ENCODE measurements at regions not wholly inside any gene's neighbourhood (a gene's known extent, or its start where the extent isn't known, plus 50 kb on each side); places are given as distances from the start of the nearest gene placed in this dataset.

- in situ Hi-C loops (cut with MboI; ENCODE audit: low sequenced_read_pairs), result no loop called here
These were observed 97.8 kb downstream of the ZNF674 start for GRCh38 chrX:46447384-46447783.

DNA sequence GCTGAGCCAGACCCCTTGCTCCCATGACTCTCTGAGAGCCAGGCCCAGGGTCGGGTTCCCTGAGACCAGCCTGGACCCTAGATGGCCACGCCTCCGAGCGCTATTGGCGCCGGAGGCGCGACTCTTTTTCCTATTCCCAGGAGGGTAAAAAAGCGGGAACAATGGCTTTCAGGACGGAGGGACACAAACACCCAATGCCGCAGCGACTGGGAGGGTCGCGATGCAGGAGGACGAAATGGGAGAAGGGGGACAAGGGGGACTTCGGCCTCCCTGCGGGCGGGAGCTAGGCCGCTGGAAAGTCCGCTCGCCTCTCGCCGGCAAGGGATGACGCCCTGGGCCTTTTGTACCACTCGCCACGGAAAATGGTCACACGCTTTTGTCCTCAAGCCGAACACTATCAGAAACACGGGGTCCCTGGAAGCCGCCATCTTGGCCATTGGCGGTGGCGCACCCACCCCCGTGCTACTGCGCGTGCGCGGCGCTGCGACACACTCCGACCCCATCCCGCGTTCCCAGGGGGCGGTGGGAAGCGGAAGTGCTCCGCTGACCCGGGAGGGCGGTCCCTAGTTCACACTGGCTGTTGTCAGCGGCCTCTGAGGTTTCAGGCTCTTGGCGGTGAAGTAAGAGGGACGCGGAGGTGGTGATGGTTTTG is 98.4 kb downstream of the ZNF674 start:
- in situ Hi-C loops (cut with MboI; ENCODE audit: low sequenced_read_pairs), result no loop called here

- in situ Hi-C loops (cut with MboI; ENCODE audit: low sequenced_read_pairs), result no loop called here
These were observed 101.2 kb downstream of the ZNF674 start for GRCh38 chrX:46444011-46444410.

DNA sequence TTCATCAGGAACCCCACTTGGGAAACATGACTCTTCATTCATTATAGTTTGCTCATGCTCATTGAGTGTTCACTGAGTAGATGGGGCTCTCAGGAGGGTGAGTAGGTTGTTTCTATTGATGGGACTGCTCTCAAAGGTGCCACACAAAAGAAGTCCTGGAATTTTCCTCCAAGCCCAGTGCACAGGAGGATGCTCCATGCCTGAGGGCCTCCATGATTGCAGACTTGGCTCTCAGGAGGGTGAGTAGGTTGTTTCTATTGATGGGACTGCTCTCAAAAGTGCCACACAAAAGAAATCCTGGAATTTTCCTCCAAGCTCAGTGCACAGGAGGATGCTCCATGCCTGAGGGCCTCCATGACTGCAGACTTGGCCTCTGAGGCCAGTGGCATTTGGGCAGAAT is 108.5 kb downstream of the ZNF674 start:
- in situ Hi-C loops (cut with MboI; ENCODE audit: low sequenced_read_pairs), result no loop called here

- in situ Hi-C loops (cut with MboI; ENCODE audit: low sequenced_read_pairs), result no loop called here
These were observed 111.3 kb downstream of the ZNF674 start for GRCh38 chrX:46433892-46434291.

- in situ Hi-C loops (cut with MboI; ENCODE audit: low sequenced_read_pairs), result no loop called here
These were observed 136.4 kb downstream of the ZNF674 start for GRCh38 chrX:46408553-46409407.

DNA sequence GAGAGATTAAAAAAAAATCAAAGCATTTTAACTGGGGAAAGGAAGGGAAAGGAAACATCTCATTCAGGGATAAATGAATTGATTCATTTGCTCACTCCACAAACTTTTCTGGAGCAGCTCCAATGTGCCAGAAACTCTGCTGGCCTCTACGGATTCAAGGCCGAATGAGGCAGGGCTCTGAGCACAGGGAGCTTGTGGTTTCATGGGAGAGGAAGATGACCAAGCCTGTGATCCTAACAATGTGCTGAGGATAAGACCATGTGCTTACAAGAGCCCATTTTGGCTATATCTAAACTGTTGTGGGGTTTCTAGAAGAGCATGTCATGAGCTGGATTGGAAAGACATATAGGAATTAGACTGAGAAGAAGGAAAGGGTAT is 137.5 kb downstream of the ZNF674 start:
- in situ Hi-C loops (cut with MboI; ENCODE audit: low sequenced_read_pairs), result no loop called here

DNA sequence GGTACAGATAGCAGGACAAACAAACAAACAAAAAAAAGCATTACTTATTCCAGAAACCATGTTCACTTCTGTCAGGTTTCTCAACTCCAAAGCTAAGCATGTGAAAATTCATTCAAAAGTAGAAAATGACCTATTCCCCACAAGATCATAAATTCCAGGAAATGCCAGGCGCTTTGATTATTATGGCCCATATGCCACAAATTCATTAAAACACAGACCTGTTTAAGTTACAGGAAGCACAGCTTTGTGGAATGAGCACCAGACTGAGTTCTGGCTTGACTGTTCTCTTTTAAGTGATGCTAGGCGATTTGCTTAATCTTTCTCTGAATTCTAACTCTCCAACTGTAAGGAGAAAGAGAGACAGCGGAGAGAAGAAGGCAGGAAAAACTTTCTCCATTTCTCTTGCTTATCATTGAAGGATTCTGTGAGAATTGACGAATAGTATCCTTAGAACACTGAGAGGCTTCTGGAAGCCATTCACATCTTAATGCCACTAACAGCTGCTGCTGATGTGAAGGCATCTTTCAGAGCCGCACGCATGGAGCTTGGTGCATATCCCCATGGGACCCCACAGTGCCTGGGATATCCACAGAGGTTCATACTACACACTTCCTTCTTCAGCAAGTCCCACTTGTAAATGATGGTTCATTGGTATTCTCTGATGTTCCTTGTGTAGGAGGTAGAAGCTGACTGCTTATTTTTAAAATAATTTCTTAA is 138.0 kb downstream of the ZNF674 start:
- in situ Hi-C loops (cut with MboI; ENCODE audit: low sequenced_read_pairs), result no loop called here

DNA sequence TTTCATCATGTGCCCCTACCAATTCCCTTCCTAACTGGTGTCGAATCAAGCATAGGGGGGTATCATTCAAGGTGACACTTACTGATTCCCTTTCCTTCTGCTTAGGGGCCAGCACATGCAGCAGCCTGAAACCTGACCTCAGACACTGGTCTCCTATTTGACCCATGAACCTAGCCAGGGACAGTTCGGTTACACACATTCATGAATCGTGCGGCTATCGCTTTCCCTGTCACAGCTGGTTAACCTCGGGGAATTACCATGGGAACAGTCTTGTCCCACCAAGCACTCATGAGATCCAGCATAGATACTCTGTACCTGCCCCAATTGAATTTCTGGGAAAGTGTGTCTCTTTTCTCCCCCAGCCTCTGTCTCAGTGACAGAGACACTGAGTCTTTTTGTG is 140.4 kb downstream of the ZNF674 start:
- in situ Hi-C loops (cut with MboI; ENCODE audit: low sequenced_read_pairs), result no loop called here

GRCh38 chrX:46400530-46401443 is 144.4 kb downstream of the ZNF674 start:
- in situ Hi-C loops (cut with MboI; ENCODE audit: low sequenced_read_pairs), result no loop called here

DNA sequence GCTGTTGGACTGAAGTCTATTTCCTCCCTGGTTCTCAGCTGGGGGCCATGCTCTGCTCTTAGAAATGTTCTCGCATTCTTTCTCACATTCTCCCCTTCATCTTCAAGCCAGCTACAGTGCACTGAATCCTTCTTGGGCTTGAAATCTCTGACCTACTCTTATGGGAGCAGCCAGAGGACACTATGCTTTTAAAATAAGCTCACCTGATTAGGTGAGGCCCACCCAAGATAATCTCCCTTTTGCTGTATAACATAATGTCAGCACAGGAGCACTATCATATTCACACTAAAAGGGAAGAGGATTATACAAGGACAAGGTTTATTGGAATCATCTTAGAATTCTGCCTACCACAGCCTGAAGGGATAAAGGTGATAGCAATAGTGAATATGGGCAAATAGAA is 146.3 kb downstream of the ZNF674 start:
- in situ Hi-C loops (cut with MboI; ENCODE audit: low sequenced_read_pairs), result no loop called here

DNA sequence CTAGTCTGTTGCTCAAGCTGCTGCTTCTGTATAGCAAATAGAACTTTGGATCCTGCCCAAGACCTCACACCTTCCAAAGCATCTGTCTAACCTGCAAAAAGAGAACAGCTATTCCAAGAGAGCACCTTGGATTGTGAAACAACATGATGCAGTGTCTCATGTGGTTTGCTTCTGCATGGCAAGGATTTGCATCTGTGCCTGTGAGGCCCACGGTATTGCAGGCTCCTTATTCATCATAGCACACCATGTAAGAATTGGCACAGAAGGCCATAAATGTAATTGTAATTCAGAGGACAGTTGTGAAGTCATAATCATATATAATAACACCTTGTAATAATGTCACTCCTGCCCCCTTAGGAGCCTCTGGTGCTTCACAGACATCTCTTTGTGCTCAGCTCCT is 147.1 kb downstream of the ZNF674 start:
- in situ Hi-C loops (cut with MboI; ENCODE audit: low sequenced_read_pairs), result no loop called here

DNA sequence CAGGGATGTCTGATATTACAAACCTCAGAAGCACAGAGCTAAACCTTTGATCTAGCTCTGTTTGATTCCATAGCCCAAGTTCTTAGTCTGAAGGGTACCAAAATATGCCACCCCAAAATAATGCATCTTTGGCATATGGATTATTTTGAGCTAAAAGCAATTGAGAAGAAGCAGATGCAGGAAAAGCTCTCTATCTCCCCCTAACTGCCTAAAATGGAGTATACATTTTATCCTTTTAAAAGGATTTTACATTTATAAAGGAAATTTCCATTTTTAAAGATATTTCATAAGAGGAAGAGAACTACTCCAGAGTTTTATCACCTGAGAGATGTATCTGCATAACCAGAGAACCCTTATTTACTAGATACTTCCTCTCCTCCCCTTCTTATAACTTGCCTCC is 158.7 kb downstream of the ZNF674 start:
- in situ Hi-C loops (cut with MboI; ENCODE audit: low sequenced_read_pairs), result no loop called here

GRCh38 chrX:46383006-46383405 is 162.2 kb downstream of the ZNF674 start:
- in situ Hi-C loops (cut with MboI; ENCODE audit: low sequenced_read_pairs), result no loop called here

GRCh38 chrX:46382595-46382994 is 162.6 kb downstream of the ZNF674 start:
- in situ Hi-C loops (cut with MboI; ENCODE audit: low sequenced_read_pairs), result no loop called here

DNA sequence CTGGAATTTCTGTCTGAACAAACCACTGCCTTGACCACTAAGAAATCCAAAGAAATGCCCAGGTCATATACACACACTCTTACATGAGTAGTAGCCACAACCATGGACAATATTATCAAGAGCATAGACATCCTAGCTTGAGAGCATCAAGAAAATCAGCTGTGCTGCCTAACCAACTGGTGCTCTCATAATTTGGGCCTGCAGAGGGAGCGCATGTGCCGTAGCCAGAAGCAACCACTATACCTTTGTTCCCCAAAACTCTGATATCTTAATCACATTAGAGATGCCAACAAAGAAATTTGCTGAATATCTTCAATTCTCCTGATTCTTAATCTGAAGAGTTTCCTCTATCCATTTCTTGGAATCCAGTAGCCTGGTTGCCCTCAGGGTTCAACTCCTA is 163.6 kb downstream of the ZNF674 start:
- in situ Hi-C loops (cut with MboI; ENCODE audit: low sequenced_read_pairs), result no loop called here

DNA sequence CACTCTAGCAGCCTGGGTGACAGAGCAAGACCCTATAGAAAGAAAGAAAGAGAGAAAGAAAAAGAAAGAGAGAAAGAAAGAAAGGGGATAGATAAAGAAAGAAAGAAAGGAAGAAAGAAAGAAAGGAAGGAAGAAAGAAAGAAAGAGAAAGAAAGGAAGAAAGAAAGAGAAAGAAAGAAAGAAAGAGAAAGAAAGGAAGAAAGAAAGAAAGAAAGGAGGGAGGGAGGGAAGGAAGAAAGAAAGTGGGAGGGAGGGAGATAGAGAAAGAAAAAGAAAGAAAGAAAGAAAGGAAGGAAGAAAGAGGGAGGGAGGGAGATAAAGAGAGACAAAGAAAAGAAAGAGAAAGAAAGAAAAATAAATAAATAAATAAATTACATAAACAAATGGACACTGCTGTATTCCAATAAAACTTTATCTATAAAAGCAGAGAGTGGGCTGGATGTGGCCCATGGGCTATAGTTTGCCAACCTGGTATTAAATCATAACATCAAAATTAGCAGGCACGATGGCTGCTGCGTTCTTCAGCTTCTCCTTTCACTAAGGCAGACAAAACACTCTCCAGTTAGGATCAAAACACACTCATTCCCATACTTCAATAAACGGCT is 165.0 kb downstream of the ZNF674 start:
- in situ Hi-C loops (cut with MboI; ENCODE audit: low sequenced_read_pairs), result no loop called here

GRCh38 chrX:46376246-46376885 is 168.9 kb downstream of the ZNF674 start:
- in situ Hi-C loops (cut with MboI; ENCODE audit: low sequenced_read_pairs), result no loop called here

DNA sequence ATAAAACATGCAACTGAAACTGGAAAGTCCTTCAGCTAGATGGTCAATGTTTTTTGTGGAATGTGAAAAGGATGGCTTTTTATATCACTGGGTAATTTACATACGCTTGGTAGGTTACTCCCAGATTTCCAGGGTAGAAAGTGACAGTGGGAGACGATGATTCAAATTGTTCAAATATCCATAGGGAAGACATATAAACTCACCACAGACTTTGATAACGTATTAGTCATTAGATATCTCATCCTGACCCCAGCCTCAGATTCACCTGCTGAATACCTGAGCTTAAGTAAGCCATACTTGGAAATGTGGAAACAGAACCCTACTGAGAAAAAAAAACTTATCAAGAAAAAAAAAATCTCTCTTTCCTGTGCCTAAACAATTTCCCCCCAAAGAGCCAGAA is 169.4 kb downstream of the ZNF674 start:
- in situ Hi-C loops (cut with MboI; ENCODE audit: low sequenced_read_pairs), result no loop called here

DNA sequence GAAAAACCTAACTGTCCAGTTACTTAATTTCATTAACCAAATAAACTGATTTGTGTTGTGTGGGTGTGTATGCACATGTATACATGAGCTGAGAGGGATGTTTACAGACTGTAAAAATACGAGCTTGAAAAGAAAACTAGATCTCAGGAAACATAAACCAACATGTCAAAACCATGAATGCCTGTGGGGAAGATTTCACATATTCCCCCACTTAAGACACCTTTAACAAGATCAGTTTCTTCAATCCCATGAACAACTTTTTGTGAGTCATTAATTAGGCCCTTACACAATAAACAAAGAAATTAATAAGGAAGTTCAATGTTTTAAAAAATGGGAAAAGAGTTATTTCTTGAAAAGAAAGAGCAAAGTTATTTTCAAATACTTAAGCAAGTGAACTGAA is 170.8 kb downstream of the ZNF674 start:
- in situ Hi-C loops (cut with MboI; ENCODE audit: low sequenced_read_pairs), result no loop called here

All from HL-60/S4 treated with retinoic acid at 250 ng/mL for 4 days and 3 days (cell line).